GM19467 (cell line): ENCODE measurements at regions not wholly inside any gene's neighbourhood (a gene's known extent, or its start where the extent isn't known, plus 50 kb on each side); places are given as distances from the start of the nearest gene placed in this dataset.

Experiments
- ATAC-seq: cut with Tn5 transposase; IDR thresholded peaks from one replicate; pipeline ENCODE4 v1.9.1; 2021; ENCODE audit warnings: mild to moderate bottlenecking, moderate library complexity; ENCODE audit not compliant: unreplicated experiment

DNA sequence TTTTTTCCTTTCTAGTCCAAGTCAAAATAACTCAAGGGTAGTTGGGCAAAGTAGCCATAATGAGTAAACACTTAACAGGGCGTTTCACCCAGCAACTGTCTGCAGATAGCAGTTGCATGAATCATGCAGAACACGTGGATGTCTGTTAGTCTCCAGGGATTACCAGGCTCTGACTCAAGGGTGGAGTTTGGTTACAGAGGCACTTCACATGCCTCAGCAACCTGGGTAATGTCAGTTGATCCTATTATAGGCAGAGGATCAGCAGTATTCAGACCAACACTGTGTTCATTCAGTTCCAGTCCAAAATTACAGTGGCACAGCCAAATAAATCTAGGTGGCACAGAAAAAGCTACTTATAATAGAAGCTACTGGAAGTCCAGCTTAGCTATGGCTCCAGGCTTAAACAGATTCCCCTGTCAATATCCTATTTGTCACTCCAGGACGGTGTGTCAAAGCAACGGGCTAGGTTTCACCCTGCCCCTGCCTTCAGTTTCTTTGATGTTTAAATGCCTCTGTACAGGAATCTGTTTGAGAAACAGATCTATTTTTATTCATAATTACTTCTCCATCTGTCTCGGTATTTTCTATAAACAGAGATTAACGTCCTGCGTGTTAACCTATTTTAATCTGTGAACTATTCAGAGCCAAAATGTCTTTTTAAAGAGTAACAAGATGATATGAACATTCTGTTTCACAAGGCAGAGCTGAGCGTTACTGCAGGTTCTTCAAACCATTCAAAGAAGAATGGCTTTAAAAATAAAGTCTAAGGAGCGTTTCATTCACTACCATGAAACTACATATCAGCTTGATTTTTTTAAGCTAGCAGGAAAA is 162.6 kb upstream of the AKR1E2 start:
- ATAC-seq: peak; percentile 68

DNA sequence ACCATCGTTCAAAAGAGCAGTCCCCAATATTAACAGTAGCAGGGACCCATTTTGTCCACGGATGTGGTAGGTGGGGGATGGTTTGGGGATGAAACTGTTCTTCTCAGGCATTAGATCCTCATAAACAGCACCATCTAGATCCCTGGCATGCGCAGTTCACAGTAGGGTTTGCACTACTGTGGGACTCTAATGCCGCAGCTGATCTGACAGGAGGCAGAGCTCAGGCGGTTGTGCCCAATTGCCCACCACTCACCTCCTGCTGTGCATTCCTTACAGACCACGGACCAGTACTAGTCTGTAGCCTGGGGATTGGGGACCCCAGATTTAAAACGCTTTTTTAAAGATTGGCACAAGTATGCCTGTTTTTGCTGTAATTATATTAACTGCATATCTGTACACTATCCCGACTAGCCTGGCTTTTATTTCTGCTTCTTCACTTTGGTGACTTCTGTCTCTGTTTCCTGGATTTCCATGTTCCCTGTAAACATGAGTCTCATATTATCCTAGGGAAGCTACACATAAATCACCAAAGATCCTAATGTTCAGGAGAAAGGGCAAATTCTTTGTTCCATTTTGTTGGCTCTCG is 163.3 kb upstream of the AKR1E2 start:
- peak; percentile 4 for ATAC-seq

DNA sequence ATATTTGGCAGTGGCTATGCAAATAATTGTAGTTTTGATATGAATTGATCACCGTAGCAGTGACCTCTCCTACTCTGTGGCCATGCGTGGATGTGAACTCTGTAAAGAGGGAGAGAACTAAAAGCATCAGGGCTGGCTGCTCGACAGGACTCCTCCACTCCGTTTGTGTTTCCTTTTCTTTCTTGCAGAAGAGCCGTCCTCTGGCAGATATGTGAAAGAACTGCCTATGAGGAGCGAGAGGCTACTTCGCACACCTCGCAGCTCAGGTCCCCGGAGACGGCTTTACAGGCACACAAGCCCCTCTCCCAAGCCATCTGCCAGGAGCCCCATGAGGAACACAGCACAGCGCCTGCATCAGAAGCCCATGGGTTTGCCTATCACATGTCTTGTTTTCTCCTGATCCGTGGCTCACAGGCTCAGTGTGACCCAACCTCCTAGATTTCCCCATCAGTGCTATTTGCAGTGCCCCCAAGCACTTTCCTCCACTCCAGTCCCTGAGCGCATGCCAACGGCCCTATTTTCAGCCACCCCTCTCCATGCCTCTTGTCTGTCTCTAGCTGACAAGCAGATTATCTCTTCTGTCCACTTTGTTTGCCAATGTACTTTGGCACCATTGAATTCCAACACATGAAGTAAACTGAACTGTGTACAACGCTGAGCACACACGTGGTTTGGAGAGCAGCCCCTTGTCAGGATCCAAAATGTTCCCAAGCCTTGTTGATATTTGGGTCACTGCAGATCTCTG is 164.3 kb upstream of the AKR1E2 start:
- no peak for ATAC-seq

DNA sequence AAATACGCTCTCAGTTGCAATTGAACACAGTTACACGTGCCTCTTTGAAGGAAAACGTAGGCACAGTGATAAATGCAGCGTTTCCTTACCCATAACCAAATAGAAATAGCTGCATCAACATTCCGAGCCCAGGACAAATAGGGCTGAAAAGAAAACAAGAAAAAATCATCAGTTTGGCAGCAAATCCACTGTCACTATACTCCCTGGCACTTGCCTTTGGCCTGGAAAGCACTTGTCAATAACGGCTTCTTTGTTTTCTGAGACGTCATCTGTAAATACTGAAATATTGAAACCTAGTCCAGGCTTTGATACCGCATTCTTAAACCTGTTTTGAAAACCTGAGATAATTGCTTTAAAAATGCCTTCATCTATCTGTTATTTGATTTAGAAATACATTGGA is 167.2 kb upstream of the AKR1E2 start:
- no peak for ATAC-seq

DNA sequence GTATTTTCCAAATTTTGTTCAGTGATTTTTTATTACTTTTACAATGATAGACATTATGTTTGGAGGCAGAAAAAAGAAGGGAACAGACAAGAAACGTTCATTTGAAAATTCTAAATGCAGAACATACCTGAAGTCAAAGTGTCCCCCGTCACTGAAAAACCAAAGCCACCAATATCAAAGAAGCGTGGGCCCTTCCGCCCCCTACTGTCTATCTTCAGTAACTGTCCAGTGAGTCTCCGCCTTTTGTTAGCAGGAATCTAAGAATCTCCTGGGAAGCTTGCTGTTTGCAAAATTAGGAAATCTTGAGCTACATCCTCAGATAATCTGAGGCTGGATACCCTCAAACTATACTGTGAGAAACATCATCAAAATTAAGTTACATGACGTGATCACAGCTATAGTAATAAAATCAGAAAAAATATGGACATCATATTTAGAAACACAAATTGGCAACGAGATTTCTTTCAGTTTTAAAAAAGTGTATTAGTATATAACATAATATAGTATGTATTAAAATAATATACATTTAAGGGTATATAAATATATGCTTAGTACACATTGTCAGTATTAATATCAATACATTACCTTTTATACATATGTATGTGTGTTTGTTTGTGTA is 169.3 kb upstream of the AKR1E2 start:
- ATAC-seq: no peak

DNA sequence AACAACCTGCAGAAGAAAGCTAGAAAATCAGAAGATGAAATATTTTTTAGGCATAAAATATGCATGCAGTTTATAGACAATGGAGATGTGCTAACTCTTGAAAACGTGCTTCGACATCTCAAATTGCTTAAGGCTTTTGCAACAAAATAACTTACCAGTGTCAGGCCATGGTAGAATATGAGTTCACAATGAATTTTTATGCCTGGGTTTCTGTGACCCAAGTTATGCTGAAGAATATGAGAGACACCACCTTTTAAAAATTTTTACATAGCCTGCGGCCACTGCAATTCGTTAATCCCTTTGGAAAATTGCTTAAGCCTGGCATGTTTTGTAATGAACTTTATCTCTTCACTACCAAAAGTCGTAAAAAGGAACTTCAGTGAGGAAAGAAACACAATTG is 170.1 kb upstream of the AKR1E2 start:
- no peak for ATAC-seq

DNA sequence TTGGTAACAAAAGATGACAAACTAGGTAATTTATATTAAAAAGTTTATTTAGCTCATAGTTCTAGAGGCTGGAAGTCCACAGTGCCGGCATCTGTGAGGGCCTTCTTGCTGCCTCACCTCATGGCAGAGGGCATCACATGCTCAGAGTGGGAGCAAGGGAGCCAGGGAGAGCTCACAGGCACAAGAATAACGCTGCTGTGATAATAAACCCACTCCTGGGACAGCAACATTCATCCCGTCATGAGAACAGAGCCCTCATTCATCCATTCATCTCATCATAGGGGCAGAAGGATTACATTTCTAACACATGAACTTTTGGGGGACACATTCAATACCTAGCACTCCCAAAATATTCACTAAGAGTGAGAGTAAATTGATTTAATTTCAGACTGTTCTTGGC is 170.6 kb upstream of the AKR1E2 start:
- ATAC-seq: no peak

DNA sequence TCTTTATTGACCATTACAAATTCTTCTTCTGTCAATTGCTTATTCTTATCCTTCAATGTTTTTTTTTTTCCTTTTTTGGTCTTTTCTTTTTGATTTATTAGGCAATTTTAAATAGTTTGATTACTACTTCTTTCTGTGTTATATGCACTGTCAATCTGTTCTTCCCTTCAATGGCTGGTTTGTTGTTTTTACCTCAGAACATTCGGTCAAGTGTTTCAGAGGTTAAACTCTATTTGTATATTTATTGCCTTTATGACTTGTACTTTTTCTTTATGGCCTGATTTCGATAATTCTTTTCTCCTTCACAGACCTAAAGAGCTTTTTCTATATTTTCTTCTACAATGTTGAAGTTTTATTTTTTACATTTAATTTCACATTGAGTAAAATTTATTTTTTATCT is 171.5 kb upstream of the AKR1E2 start:
- ATAC-seq: no peak

DNA sequence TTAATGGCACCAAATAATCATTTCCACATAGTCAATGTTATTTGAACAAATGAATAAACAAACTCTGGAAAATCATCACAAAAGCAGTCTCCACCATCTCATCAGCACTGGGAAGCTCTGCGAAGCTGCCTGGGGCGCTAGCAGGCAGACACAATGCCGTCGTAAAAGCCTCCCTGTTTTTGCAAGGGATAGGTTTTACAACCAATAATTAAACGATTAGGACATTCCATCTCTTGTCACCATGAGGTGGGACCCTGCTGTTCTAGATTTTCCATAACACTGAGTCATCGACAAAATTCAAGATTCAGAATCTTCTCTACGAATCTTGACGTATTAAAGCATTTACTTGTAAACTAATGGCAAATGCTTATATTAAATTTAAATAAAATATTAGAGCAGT is 172.8 kb upstream of the AKR1E2 start:
- no peak for ATAC-seq

DNA sequence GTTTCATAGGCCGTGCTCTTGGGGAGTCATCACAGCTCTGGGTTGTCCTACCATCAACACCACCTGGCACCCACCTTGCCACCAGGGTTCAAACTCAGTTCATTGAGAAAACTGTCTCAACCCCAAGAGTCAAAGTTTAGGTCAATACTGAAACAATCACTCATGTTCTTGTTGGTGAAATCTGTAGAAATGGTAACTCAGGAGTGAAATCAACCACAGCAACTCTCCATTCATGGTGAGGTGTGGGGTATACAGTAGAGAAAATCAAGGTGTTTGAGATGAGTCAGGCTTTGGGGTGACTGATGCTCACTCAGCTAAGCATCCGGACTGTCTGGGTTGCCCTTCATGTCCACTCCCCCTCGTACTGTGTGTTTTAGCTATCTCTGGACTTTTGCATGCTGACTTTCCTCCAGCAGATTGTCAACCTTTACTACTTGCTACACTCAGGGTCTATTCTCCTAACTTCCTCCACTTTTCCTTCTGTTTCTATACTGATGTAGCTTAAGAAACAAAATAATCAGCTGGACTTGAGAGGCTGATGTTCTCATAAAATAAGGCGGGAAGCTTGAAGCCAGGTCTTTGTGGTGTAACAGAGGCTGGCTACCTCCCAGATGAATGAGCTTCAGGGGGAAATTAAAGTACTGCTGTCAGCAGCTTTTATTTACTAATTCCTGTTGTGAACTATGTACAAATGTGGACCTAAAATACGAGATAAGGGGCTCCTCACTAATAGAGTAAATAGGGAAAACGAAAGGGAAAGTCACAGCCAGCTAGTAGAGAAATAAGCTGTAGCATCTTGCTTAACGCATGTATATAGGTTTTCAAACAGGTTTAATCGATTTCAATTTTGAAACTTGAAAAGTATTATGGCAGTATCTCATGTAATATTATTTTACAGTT is 173.6 kb upstream of the AKR1E2 start:
- no peak for ATAC-seq

DNA sequence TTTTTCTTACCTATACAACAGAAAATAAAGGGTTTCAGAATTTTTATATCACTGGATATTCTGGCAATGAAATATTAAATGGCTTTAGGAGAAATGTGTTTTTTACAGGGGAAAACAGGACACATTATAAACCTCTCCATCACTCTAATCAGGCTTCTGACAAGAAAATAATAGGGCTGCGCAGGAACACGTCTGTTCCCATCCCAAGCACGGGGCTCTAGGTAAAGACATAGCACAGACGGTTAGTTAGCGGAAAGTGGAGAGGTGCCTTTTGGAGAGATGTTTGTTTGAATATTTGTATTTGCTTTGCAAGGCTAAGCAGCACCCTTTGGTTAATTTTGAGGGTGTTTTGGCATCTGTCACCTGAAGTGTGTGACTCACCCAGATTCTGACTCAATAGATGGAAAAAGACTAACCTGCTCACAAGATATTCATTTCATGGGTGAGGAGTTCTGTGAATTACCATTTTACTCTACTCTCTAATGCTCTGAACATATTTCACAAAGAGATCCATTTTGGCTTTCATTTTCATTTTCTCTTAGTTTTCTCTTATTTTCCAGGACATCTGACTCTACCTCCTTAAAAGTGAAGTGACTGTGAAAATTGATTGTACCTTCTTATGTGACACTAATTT is 174.5 kb upstream of the AKR1E2 start:
- ATAC-seq: no peak

DNA sequence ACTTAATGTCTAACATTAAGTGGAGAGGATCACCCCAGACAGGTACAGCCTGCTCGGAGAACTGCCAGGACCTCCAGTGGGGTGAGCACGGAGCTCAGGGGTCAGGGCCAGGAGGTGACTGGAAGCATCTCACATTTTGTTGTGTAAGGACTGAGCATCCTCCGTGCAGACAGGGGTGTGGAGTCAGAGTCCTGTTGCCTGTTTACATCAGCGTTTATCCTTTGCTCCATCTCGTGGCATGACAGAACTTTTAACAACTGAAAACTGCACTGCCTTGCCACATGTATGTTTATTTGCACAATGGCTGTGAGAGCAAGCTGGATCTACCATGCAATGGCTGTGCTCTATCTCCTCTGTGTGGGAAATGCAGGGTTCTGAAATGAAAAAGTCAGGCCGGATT is 175.4 kb upstream of the AKR1E2 start:
- no peak for ATAC-seq

DNA sequence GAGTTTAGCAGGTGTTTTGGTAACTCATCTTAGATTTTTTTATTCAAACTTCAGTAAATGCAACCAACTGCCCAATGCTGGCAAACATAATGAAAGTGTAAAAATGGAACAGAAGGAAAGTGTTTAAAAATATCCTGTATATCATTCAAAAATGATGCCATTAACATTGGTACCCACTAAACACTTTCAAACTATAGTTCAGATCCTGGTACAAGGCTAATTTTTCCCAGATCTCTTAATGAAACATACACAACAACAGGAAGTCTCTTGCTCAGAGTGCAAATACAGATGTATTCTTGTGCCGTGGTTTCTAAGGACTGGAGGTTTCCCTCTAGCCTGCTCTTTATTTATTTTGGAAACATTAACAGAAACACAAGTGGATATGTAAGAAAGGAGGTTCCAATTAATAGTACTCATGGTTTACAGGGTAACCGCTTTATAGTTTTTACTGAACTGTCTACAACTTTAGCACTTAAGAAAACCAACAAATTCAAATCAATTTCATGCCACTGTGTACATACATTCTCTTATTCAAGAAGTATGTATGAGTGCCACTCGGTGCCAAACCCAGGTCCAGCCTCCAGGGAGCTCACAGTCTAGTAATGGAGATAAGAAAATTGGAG is 176.0 kb upstream of the AKR1E2 start:
- ATAC-seq: no peak

DNA sequence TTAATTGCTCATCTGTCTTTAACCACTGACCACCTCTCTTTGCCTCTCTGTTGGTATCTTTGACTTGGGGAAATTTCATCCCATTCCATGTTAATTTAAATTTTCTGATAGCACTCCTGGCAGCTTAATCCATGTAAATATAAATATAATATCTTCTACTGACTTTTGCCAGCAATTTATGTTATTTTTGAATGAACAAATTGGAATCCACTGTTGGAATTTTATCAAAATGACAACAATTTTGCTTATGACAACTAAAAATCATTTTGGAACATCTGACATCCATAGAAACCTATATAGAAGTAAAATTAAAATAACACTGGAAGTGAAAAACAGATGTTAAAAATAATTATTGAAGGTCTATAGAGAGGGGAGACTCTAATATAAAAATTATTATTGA is 176.5 kb upstream of the AKR1E2 start:
- ATAC-seq: no peak

DNA sequence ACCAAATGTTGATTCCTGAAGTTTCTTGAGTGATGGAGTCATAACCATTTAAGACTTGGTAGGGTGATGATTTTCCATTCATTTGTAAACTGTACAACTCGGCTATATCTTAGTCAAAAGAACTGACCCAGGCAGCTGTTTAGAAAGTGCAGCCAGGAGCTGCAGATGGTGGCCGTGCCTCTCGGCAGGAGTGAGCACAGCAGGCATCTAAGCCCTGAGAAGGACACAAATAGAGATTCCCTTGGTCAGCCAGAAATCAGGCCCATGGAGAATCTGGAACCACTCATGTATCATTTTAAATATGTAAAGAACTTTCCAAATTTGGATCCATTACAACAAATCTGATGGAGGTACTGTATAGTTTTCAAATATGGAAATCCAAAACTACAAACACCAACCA is 177.0 kb upstream of the AKR1E2 start:
- ATAC-seq: no peak

DNA sequence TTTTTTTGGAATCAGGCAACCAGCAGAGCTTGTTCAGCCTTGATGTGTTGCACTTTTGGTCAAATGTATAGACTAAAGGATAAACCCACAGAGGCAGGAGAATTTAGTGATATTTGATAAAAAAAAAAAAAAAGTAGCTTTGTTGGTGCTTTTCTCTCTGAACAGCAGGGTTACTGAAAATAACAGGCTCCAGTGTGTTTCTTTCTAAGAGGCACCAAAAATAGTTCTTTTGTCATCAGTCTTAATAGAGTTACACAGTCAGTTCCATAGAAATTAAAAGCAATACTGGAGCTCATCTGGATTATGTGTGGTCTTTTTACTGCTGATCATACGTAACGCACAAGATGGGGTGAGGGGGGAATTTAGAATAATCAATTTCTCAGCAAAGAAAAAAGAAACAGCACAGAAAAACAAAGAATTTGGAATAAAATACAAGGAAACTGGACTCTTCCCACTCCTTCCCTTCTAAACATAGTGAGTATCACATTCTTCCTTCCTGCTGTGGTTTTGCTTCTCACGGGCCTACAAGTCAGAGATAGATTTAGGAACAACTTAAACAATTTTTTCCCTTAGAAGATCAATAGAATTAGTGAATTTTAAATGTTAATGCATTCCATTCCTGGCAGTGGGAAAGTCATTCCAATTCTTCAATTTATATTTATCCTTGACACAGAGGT is 178.8 kb upstream of the AKR1E2 start:
- ATAC-seq: no peak

DNA sequence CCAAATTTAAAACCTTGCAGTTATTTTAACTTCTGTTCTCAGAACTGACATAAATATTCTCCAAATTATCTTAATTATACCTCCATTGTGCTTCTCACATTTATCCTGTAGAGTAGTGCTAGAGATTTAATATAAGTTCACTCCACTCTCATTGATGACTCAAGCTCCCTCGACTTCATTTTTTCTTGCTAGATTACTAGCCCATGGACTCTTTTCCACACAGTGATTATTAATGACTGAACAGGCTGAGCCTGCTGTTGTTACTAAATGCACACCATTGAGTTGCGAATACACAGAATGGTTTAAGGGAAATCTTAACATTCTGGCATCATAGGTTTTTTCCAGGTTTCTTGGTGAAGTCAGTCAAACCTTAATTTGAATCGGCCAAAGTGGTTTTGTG is 179.5 kb upstream of the AKR1E2 start:
- no peak for ATAC-seq

DNA sequence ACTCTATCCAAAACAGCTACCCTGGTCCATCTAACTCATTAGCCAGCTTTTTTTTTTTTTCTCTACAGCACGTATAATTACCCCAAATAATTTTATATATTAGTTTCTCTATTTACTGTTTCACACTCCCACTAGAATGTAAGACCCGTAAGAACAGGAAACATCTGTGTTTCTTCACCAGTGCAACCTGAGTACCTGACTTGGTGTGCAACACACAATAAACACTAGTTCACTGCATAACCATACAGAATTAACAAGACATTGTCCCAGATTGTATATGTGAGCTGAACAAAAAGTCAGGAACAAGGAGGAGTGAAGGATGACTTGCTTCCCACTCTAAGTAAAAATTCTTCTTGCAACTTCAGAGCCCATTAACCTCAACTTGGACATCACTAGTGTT is 180.2 kb upstream of the AKR1E2 start:
- ATAC-seq: no peak

DNA sequence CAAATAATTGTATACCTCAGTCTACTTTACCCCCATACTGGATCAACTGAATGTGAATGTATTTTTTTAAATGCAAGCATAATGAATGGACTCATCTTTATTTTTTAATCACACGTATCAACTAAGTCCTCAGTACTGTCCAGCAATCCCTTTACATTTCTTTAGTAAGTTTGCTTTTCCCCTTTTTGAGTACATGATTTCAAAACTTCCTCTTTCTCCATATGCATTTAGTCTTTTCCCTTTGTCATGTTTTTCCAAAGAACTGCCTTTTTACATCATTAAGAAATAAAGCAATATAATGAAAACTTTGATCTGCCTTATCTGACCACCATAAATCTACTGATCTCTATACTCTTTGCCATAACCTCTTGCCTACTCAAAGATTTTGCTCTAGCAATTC is 182.5 kb upstream of the AKR1E2 start:
- no peak for ATAC-seq
